SK-N-SH (cell line): ENCODE measurements at regions not wholly inside any gene's neighbourhood (a gene's known extent, or its start where the extent isn't known, plus 50 kb on each side); places are given as distances from the start of the nearest gene placed in this dataset.

Experiments used
- CTCF ChIA-PET: fragments of 300-600, 350-600 bp; formaldehyde crosslinking; extraction: SDS; loops from one replicate; lab custom pipeline; 2021; lab: Yijun Ruan, JAX
- POLR2A ChIA-PET: fragments of 350-600 bp; sonication (Branson Sonifier 250); formaldehyde crosslinking; extraction: SDS; loops from one replicate; lab custom pipeline; 2020; ENCODE audit warnings: antibody characterized with exemption, inconsistent platforms; lab: Yijun Ruan, JAX
- DNase-seq: peaks from one replicate; pipeline ENCODE4 v3.0.0; 2012
- H2AFZ ChIP-seq: fragments of 200-600 bp; sonication (generic); 2 replicates; pipeline ENCODE4 v1.8.1; 2016; ENCODE audit warnings: antibody characterized with exemption, mild to moderate bottlenecking, low read depth
- H3F3A ChIP-seq: fragments of 200-600 bp; sonication (generic); replicated peaks from 2 replicates; pipeline ENCODE3; 2016; ENCODE audit warnings: antibody characterized with exemption, mild to moderate bottlenecking; ENCODE audit not compliant: insufficient read depth
- H3K27ac ChIP-seq, 2 experiments: fragments of 200-500 bp in 1 of 2; fragments of 200-600 bp in 1 of 2; sonication (Bioruptor generic) in 1 of 2; sonication (generic), shearing (Covaris generic) in 1 of 2; 2 replicates each; pipeline versions ENCODE4 v1.5.1 to v1.6.1; 2014 to 2016; ENCODE audit warnings: low read depth in 2 of 2, inconsistent platforms in 1 of 2, low read length in 1 of 2, mild to moderate bottlenecking in 1 of 2, mixed read lengths in 1 of 2
- H3K27me3 ChIP-seq: fragments of 200-600 bp; sonication (generic), shearing (Covaris generic); 2 replicates; pipeline ENCODE4 v1.6.1; 2016; ENCODE audit warnings: mixed run types; ENCODE audit not compliant: insufficient read depth
- H3K36me3 ChIP-seq, 2 experiments: fragments of 200-500 bp in 1 of 2; fragments of 200-600 bp in 1 of 2; sonication (Bioruptor generic) in 1 of 2; sonication (generic) in 1 of 2; replicated peaks in 1 of 2; 2 replicates each; pipeline versions ENCODE3 to v1.5.1; 2014 to 2016; ENCODE audit warnings: low read length in 1 of 2, mild to moderate bottlenecking in 1 of 2; ENCODE audit not compliant: insufficient read depth in 2 of 2, control insufficient read depth in 1 of 2
- H3K4me1 ChIP-seq, 2 experiments: fragments of 200-500 bp in 1 of 2; fragments of 200-600 bp in 1 of 2; sonication (Bioruptor generic) in 1 of 2; sonication (generic), shearing (Covaris generic) in 1 of 2; 2 replicates each; pipeline versions ENCODE4 v1.5.1 to v1.6.1; 2014 to 2016; ENCODE audit warnings: low read depth in 1 of 2, low read length in 1 of 2, mixed run types in 1 of 2; ENCODE audit not compliant: insufficient read depth in 2 of 2, control insufficient read depth in 1 of 2
- H3K4me2 ChIP-seq: fragments of 200-600 bp; sonication (generic), shearing (Covaris generic); 2 replicates; pipeline ENCODE4 v1.6.1; 2017; ENCODE audit warnings: mixed run types
- H3K4me3 ChIP-seq, 2 experiments: fragments of 200-500 bp in 1 of 2; fragments of 200-600 bp in 1 of 2; sonication (Bioruptor generic) in 1 of 2; sonication (generic), shearing (Covaris generic) in 1 of 2; 2 replicates each; pipeline versions ENCODE4 v1.5.1 to v1.8.1; 2014 to 2016; ENCODE audit warnings: low read depth in 2 of 2, inconsistent platforms in 1 of 2, low read length in 1 of 2, mild to moderate bottlenecking in 1 of 2, mixed read lengths in 1 of 2, moderate library complexity in 1 of 2
- H3K79me2 ChIP-seq: fragments of 200-600 bp; sonication (generic); 2 replicates; pipeline ENCODE4 v1.8.1; 2017; ENCODE audit warnings: mild to moderate bottlenecking; ENCODE audit not compliant: insufficient read depth
- H3K9ac ChIP-seq: fragments of 200-600 bp; sonication (generic); 2 replicates; pipeline ENCODE4 v1.6.1; 2017; ENCODE audit warnings: mixed run types
- H3K9me2 ChIP-seq: fragments of 200-600 bp; sonication (generic); 2 replicates; pipeline ENCODE4 v1.6.1; 2017; ENCODE audit warnings: mixed run types
- H3K9me3 ChIP-seq: fragments of 200-600 bp; sonication (generic); 2 replicates; pipeline ENCODE4 v1.6.1; 2017; ENCODE audit warnings: mixed run types, mild to moderate bottlenecking, moderate library complexity
- H4K20me1 ChIP-seq: fragments of 200-600 bp; sonication (generic); 2 replicates; pipeline ENCODE4 v1.6.1; 2017; ENCODE audit warnings: mild to moderate bottlenecking, mixed run types; ENCODE audit not compliant: insufficient read depth
- ELF1 ChIP-seq: IDR thresholded peaks from 2 replicates; pipeline ENCODE4 v1.4.0; 2012
- EP300 ChIP-seq, 2 experiments: IDR thresholded peaks; 2 replicates each; pipeline versions ENCODE4 v1.4.0 to v1.6.1; 2012; ENCODE audit warnings: borderline replicate concordance in 1 of 2, low read depth in 1 of 2, low read length in 1 of 2
- FOXM1 ChIP-seq: IDR thresholded peaks from 2 replicates; pipeline ENCODE4 v1.4.0; 2012; ENCODE audit warnings: low read depth, mild to moderate bottlenecking
- GABPA ChIP-seq: IDR thresholded peaks from 2 replicates; pipeline ENCODE4 v1.4.0; 2012; ENCODE audit warnings: low read depth, mild to moderate bottlenecking
- MEF2A ChIP-seq: IDR thresholded peaks from 2 replicates; pipeline ENCODE4 v1.4.0; 2012; ENCODE audit warnings: low read depth, borderline replicate concordance
- NFIC ChIP-seq: IDR thresholded peaks from 2 replicates; pipeline ENCODE4 v1.4.0; 2012; ENCODE audit warnings: borderline replicate concordance
- NRF1 ChIP-seq: IDR thresholded peaks from 2 replicates; pipeline ENCODE4 v1.6.1; 2012; ENCODE audit warnings: low read depth, mild to moderate bottlenecking, low read length
- REST ChIP-seq: IDR thresholded peaks from 2 replicates; pipeline ENCODE4 v1.6.1; 2012; ENCODE audit warnings: mild to moderate bottlenecking, low read depth, low read length, moderate library complexity
- ZBTB33 ChIP-seq: IDR thresholded peaks from 2 replicates; pipeline ENCODE4 v1.4.0; 2012; ENCODE audit warnings: low read depth, borderline replicate concordance
- WGBS: methylation state at CpG from one replicate; pipeline ENCODE4 v1.1.6; 2017; ENCODE audit warnings: low lambda C conversion rate; 5-methylcytosine and 5-hydroxymethylcytosine counted together

GRCh38 chr1:68359045-68359444 is 90.7 kb downstream of the RPE65 start:
- TF ChIP-seq ZBTB33: no peak
- Histone ChIP-seq H3K4me2 (no peak overlapping the region), H4K20me1 (no peaks in the 10 kb centered on the region), H3K79me2 (no peaks in the 10 kb centered on the region), H3K27ac (no peak overlapping the region), H3K9ac (no peak overlapping the region), H3F3A (no peaks in the 10 kb centered on the region), H3K36me3 (no peaks in the 10 kb centered on the region), H3K9me3 (no peaks in the 10 kb centered on the region), H3K4me1 (no peaks in the 10 kb centered on the region), H2AFZ (no peak overlapping the region), H3K4me3 (no peak overlapping the region), H3K9me2 (no peaks in the 10 kb centered on the region), H3K27me3 (no peaks in the 10 kb centered on the region)
- CTCF ChIA-PET: interaction anchor here (1.6 to 1.9 kb wide), 4 partner anchors 13 to 241 kb away, joined by 7 to 12 read pairs (median 10); no protein-coding TSS in a partner anchor
- WGBS: 84% methylated on average over 2 of the region's 2 CpGs
- POLR2A ChIA-PET: no interaction called here
- no peak for DNase-seq

- DNase-seq: no peak
- Histone ChIP-seq H4K20me1 (no peaks in the 10 kb centered on the region), H3K4me3 (no peak overlapping the region), H3K27ac (no peak overlapping the region), H3K4me2 (no peak overlapping the region), H2AFZ (no peak overlapping the region), H3F3A (no peaks in the 10 kb centered on the region), H3K36me3 (no peaks in the 10 kb centered on the region), H3K9me3 (no peaks in the 10 kb centered on the region), H3K9me2 (no peaks in the 10 kb centered on the region), H3K79me2 (no peaks in the 10 kb centered on the region), H3K4me1 (no peaks in the 10 kb centered on the region), H3K9ac (no peak overlapping the region), H3K27me3 (no peaks in the 10 kb centered on the region)
- whole genome bisulfite sequencing: 82% methylated on average over 3 of the region's 4 CpGs
- POLR2A ChIA-PET: no interaction called here
- CTCF ChIA-PET: interaction anchor here (0.8 to 1.9 kb wide), 5 partner anchors 9 to 240 kb away, joined by 3 to 12 read pairs (median 8); no protein-coding TSS in a partner anchor
- TF ChIP-seq REST: no peak
- TF ChIP-seq GABPA: no peak
- no peak for TF ChIP-seq NRF1
- no peak for TF ChIP-seq FOXM1
- no peak for TF ChIP-seq ELF1
- TF ChIP-seq MEF2A: no peak
- TF ChIP-seq ZBTB33: no peak
- TF ChIP-seq NFIC: no peak
- TF ChIP-seq EP300 (IDR thresholded peaks at IDR 0.05; ENCODE audit: borderline replicate concordance in 1 of 2, low read depth in 1 of 2, low read length in 1 of 2): no peak
Measured at GRCh38 chr1:68358439-68358838, 91.3 kb downstream of the RPE65 start.
